T-helper 1 cell treated with Interleukin-12 subunit alpha and Interleukin-12 subunit beta and Interleukin-4 antibody, amounts not matched to agents 30 ng/mL and 1 ng/mL, for 36 hours (primary cell): ENCODE measurements at regions not wholly inside any gene's neighbourhood (a gene's known extent, or its start where the extent isn't known, plus 50 kb on each side); places are given as distances from the start of the nearest gene placed in this dataset.
"Not testable (repeated sequence)": the region's sequence is repeated elsewhere in the genome, so short reads cannot be mapped to it uniquely, and the experiment has no call there.

Experiments used
- intact Hi-C: fragments of 100-400 bp; cut with micrococcal nuclease; formaldehyde crosslinking; loops from one replicate; pipeline ENCODE4 v1.15.1; 2024

DNA sequence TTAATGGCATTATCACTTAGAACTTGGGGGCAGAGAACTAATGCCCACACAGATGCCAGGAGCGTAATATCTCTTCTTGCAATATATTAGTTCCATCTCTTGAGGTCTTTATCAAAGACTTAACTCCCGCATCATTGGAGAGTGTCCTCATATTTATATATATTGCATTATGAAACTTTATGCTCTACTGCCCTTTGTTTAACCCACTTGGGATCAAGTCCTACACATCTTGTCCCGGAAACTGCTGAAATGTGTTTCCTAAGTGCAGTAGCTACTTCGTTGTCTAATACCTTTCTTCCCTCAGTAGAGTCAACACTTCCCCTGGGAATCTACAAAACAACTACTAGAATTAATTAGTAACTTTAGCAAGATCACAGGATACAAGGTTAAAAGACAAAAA lies 1029.2 kb downstream of the OTOL1 start:
- intact Hi-C loops: no loop called here

DNA sequence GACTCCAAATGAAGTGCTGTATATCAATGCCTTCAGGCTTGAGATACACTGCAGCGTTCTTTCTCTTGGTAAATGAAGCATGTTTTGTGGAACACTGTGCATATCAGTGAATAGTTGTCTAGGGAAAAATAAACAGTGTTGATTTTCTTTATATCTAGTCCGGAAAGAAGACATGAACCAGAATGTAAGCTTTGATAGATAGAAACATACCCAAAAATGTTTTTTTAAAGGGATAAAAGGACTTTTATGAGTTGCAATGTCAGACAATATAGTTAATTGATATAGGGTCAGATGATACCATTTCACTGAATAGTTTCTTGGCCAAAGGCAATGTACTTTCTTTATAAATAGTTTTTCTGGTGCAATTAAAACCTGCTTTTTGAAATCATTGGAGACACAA lies 1037.8 kb downstream of the OTOL1 start:
- intact Hi-C loops: no loop called here

DNA sequence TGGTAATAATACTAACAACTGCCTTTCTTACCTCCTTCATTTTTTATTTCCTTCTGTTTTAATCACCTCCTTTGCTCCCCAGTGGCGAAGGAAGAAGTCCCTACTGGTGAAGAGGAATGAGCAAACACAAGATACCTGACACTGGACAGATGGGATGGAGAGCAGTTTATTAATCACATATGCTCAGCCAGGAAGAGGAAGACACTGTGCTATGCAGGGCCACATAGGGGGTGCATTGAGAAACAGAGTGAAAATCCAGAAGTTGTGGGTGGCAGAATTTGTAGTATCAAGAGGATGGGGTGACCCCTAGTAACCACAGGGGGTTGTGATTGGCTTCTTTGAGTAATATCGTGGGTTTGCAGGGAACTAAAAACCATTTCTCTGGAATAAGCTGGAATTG lies 1041.9 kb downstream of the OTOL1 start:
- intact Hi-C loops: no loop called here

DNA sequence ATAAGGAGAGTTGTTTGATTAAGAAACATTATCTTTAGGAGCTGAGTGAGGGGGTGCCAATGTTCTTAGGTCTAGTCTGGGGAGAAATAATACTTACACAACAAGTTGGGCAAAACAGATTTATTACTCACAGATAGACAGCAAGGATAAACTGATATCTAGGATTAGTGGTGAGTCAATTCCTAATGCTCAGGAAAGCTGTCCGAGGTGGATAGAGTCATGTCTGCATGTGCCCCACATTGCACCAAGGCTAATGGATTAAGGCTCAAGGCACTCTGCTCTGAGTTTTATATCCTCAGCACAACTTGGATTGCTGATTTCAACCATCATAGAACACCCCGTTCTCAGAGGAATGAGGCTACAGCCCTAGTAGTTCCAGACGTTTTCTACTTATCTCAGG lies 1042.3 kb downstream of the OTOL1 start:
- intact Hi-C loops: no loop called here

DNA sequence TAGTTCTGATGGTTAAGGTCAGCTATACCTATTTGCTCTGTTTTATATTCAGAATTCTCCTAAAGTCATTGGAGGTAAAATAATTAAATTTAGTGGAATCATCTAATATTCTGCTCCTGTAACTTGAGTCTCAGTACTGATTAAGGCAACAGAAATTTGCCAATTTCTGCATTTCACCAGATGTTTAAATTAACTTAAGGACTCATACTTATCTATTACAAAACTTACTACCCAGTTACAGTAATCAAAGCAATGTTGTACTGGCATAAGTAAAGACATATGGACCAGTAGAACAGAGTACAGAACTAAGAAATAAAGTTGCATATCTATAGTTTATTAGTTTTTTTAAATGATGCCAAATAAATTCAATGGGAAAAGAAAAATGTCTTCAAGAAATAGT lies 1043.8 kb downstream of the OTOL1 start:
- intact Hi-C loops: no loop called here

DNA sequence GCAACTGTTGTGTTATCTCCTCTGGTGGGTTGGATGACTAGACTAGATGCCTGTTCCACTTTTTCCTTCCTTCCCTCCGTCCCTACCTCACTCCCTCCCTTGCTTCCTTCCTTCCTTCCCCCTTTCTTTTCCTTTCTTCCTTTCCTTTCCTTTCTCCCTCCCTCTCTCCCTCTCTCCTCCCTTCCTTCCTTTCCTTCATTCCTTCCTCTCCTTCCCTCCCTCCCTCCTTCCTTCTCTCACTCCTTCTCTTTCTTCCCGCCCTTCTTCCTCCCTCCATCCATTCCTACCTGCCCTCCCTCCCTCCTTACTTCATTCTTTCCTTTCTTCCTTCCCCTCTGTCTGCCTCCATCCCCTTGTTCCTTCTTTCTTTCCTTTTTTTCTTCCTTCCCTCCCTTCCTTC lies 1045.3 kb downstream of the OTOL1 start:
- intact Hi-C loops: no loop called here

DNA sequence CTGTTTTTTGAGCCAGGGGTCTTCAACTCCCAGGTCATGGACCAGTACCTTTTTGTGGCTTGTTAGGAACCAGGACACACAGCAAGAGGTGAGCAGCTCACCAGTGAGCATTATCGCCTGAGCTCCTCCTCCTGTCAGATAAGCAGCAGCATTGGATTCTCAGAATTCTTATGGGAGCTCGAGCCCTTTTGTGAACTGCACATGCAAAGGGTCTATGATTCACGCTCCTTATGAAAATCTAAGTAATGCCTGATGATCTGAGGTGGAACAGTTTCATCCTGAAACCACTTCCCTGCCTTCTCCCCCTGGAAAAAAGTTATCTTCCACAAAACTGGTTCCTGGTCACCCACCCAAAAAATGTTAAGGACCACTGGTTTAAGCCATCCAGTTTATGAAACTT lies 1047.6 kb downstream of the OTOL1 start:
- intact Hi-C loops: no loop called here

DNA sequence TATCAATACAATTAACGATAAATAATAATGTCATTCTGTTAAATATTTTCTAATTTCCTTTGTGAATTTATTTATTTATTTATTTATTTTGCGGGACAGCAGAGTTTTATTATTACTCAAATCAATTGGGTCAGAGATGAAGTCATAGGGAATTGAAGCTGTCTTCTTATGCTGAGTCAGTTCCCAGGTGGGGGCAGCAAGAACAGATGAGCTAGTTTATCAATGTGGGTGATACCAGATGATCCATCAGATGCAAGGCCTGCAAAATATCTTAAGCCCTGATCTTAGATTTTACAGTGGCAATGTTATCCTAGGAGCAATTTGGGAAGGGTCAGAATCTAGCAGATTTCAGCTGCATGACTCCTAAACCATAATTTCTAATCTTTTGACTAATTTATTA lies 1050.3 kb downstream of the OTOL1 start:
- intact Hi-C loops: no loop called here

DNA sequence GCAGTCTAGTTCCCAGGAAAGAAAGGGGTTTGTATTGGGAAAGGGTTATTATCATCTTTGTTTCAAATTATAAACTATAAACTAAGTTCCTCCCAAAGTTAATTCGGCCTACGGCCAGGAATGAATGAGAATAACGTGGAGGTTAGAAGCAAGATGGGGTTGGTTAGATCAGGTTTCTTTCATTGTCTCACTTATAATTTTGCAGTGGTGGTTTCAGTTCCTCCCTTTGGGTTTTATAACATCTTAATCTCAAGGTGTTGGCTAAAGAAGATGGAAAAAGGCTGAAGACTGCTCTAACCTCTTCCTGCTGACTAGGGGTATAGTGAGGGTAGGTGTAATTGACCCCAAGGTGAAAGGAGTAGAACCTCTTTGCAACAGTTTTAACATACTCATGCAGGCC lies 1050.7 kb downstream of the OTOL1 start:
- intact Hi-C loops: no loop called here

DNA sequence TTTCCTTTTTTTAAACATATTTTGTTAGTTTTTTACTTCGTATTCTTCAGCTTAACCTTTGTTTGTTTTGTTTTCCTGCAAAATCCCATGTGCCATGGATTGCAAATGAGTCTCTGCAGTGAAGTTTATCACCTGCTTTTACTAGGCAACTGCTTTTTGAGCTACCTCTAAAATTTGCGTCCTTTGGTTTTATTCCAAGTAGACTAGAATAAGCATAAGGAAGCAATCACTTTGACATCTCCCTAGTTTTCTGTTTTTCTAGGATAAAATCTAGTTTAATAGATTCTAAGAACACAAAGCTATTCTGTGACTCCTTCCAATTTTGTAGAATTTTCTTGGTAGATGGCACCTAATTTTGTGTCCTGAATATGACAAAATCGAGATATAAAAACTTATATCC lies 1059.2 kb downstream of the OTOL1 start:
- intact Hi-C loops: no loop called here

DNA sequence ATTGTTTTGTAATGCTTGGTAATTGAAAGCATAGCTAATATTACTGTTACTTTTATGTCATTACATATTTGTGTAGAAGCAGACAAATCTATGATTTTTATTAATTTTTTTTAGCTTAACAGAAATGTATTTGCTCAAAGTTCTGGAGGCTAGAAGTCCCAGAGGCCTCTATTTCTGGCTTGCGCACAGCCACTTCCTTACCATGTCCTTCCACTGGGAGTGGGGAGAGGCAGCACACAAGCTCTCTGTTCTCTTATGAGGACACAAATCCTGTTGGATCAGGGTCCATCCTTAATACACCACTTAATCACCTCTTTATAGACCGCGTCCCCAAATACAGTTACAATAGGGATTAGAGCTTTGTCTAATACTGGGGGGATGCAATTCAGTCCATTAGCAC lies 1061.4 kb downstream of the OTOL1 start:
- intact Hi-C loops: no loop called here

DNA sequence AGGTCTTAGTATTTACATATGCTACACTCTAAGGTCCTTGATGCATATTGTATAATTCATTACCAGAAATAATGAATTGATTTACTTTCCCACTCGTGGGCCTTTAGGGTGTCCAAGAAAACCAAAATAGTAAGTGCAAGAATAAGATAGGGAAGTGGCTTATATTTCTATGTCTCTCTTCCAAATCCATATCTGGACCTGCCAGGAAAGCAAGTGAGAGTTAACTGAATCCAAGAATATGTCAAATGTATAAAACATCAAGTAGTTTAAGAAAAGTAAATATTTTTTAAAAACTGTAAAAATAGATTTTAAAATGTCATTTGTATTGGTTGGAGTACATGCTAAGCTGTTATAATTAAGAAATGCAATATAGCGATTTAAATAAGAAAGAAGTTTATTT lies 1072.1 kb downstream of the OTOL1 start:
- intact Hi-C loops: no loop called here

DNA sequence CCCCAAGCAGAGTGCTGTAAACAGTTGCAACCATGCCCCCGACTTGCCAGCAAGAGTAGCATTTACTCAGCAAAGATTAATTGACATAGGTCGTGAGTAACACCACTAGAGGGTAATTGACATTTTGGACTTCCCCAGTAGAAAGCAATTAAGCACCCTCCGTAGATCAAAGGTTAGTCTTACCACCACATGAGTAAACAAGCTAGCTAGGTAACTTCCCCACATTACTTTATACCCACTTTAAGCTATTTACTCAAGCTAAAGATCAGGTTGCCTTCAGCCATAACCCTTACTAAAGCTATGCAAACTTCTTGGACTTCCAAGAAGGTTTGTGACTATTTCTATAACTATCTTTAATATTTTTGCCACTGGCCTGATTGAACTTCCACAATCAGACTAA lies 1072.7 kb downstream of the OTOL1 start:
- intact Hi-C loops: no loop called here

DNA sequence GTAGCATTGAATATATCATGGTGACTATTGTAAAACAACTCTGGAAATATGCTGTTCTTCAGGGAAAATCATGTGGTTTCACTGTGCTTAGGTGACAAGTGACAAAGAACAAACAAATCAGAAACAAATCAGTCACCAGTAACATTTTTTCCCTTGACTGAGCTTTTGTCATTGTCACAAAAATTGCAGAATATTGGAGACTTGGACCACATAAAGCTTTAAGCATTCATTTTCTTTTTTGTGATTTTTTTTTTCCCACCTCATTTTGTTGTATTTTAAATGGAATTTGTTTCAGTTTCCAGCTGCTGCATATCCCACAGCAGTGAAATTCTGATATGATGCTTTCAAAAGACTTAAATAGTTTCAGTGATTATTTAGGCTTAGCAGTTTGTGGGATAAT lies 1088.4 kb downstream of the OTOL1 start:
- intact Hi-C loops: no loop called here

DNA sequence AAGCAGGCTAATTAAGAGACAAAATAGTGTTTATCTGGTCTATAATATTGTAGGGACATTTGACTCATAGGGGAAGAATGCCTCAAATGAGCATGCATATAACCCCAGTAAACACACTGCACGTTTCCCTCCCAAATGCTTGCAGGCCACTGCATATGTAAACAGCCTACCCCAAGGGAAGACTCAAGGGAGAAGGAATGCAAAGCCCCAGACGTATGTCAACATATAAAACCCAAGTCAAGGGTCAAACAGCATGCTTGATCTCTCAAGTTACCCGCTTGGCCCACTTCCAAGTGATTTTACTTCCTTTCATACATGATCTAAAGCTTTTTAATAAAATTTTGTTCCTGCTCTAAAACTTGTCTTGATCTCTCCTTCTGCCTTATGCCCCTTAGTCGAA lies 1090.0 kb downstream of the OTOL1 start:
- intact Hi-C loops: no loop called here

DNA sequence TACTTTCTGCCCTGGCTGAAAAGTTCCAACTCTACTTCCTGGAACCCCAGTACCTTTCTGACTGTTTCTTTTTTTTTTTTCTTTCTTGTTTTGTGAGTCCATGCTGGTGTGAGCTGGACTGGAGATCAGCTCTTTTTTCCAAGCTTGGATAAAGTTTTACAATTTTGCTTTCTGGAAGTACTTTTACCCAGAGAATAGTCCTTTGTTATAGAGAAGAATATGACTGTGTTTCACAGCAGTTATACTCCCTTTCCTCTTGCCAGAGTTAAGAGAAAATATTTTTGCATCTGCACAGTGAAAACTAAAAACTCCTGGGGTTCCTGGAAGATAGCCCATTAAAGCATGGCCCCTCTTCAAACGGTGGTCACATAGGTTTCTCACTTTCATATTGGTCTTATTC lies 1100.6 kb downstream of the OTOL1 start:
- intact Hi-C loops: no loop called here

DNA sequence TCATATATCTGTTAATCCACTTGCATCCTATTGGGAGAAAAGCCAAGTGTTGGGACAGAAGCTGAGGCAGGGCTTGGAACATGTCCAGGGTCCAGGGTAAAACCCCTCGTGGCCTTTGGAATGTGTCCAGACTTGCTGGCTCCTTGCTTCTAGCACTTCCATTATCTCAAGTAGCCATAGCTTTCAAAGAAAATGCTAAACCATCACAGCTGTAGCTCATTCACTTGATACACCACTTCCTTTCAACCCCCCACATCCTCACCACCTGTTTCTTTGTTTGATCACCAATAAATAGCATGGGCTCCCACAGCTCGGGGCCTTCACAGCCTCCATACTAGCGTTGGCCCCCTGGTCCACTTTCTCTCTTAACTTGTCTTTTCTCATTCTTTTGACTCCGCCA lies 1101.9 kb downstream of the OTOL1 start:
- intact Hi-C loops: not testable (repeated sequence)

DNA sequence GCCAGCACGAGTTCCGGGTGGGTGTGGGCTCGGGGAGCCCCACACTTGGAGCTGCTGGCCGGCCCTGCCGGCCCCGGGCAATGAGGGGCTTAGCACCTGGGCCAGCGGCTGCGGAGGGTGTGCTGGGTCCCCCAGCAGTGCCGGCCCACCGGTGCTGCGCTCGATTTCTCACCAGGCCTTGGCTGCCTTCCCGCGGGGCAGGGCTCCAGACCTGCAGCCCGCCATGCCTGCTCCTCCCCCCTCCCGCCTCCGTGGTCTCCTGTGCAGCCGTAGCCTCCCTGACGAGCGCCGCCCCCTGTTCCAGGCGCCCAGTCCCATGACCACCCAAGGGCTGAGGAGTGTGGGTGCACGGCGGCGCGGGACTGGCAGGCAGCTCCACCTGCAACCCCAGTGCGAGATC lies 1103.1 kb downstream of the OTOL1 start:
- intact Hi-C loops: not testable (repeated sequence)

DNA sequence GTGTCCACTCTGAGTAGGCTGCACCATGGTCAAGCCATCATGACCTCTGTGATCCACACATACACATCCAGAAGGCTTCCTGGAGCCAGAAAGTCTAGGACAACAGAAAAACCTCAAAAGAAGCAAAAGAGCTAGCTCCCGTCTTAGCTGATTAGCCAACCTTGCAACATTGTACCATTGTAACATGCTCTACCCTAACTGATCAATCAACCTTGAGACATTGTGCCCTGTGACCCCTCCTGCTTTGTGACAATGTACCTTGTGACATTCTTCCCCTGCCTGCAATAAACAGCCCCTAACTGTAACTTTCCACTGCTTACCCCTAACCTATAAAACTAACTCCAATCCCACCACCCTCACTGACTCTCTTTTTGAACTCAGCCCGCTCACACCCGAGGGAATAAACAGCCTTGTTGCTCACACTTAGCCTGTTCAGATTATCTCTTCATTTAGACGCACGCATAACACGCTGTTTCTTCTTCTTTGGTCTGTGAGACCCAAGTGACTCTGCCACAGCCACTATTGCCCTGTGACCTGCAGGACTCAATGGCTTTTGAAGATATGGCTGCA lies 1104.6 kb downstream of the OTOL1 start:
- intact Hi-C loops: no loop called here

DNA sequence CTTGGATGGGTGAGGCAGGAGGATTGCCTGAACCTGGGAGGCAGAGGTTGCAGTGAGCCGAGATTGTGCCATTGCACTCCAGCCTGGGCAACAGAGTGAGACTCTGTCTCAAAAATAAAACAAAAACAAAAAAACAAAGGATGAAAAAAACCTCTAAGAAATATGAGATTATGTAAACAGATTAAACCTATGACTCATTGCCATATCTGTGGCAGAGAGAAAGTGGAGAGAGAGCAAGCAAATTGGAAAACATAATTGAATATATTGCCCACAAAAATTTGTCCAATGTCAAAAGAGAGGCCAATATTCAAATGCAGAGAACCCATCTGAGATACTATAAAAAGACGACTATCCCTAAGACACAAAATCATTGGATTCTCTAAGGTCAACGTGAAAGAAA lies 1106.0 kb downstream of the OTOL1 start:
- intact Hi-C loops: no loop called here

DNA sequence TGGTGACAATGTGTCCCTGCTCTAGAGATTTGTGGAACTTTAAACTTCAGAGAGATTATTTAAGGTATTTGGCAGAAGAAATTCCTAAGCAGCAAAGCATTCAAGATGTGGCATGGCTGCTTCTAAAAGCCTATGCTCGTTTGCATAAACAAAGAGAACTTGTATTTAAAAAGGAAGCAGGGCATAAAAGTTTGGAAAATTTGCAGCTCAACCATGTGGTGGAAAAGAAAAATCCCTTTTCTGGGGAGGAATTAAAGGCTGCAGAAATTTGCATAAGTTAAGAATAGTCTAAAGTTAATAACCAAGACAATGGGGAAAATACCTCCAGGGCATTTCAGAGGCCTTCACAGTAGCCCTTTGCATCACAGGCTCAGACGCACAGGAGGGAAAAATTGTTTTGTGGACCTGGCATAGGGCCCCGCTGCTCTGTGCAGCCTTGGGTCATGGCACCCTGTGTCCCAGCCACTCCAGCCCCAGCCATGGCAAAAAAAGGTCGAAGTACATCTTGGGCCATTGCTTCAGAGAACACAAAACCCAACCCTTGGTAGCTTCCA lies 1109.1 kb downstream of the OTOL1 start:
- intact Hi-C loops: no loop called here

DNA sequence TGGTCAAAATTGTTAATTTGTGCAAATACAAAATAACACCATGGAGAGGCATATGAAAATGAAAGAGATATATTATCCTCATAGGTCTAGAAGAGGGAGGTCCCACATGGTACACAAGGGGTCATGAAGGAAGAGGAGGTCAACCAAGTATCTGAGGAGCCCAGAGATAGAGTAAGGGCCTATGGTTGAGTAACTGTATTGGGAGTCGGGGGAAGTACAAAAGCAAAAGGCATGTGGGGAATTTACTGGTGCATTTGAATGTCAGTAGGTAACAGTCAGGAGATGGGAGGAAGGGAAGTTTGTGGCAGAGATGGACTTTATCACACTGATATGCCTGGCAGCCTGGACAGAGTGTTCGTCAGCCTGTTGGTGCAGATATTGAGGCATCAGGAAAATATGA lies 1113.7 kb downstream of the OTOL1 start:
- intact Hi-C loops: no loop called here

DNA sequence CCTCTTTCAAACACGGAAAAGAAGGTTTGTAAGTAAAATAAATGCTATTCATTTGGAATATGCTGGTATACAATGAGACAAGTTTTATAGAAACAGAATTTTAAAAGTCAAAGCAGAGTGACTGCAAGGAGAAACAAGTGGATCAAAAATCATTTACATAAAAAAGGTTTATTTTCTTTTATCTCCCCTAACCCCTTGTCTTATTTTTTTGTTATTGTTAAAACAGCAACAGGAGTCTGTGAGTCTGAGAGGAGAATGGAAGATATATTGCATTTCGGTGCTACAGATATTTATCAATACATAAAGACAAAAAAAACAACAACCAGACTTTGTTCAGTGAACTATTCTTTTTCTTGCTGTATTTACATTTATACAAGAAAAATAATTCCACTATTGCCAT lies 1116.4 kb downstream of the OTOL1 start:
- intact Hi-C loops: no loop called here

DNA sequence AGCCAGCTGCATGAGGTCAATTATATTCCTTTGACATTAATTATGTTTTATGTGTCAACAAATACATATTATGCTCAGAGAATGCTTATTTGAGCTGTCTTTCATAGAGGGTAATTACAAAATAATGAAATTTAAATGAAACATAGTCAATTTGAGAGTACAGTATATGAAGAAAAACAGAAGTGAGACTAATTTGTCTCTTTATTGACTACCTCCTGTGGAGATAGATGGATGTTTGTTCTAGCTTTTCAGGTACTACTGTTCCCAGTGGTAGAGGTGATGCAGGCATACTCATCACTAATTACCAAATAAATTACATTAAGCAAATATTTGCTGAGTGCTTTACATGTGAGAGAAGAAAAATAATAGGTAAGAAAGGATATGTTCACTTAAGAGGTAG lies 1129.6 kb downstream of the OTOL1 start:
- intact Hi-C loops: no loop called here
